ENCODE measurements at regions not wholly inside any gene's neighbourhood (a gene's known extent, or its start where the extent isn't known, plus 50 kb on each side); places are given as distances from the start of the nearest gene placed in this dataset.
"Not testable (repeated sequence)": the region's sequence is repeated elsewhere in the genome, so short reads cannot be mapped to it uniquely, and the experiment has no call there.

DNA sequence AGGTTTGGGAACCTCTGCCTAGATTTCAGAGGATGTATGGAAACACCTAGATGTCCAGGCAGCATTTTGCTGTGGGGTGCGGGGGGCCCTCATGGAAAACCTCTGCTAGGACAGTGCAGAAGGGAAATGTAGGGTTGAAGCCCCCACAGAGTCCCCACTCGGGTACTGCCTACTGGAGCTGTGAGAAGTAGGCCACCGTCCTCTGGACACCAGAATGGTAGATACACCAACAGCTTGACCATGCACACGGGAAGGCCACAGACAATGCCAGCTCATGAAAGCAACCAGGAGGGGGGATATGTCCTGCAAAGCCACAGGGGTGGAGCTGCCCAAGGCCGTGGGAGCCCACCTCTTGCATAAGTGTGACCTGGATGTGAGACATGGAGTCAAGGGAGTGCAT lies 1336.5 kb downstream of the SPATA31A7 start:
- ATAC-seq (replicated peaks); H3K36me3 Mint-ChIP-seq (ENCODE audit: low read depth); H3K27ac Mint-ChIP-seq; H3K27me3 Mint-ChIP-seq; H3K4me1 Mint-ChIP-seq; H3K9me3 Mint-ChIP-seq; H3K4me3 Mint-ChIP-seq: not testable (repeated sequence)

DNA sequence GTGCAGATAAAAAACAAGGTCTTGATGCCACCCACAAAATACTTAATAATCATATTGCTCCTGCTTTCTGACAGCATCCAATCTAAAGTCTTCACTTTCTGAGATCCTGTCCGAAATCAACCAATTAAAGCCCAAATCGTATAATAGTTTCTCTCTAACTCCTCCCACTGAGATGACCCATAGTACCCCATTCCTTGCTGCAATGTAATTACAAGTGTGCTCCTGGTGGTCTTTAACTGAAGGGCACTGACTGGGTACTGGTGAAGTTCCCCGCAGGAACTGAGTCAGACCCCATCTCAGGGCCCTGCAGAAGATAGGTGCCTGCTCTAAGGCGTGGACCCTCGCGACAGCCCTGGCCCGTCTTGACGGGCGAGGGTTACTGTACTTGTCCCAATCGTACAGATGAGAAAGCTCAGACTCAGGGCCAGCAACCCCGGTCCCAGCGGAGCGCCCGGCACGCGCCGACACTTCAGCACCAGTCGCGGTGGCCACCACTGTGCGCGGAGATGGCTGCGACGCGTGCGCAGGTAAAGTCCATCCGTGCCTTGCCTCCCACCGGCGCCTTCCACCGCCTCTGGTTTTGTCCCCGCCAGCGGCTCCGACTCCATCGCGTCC lies 1342.4 kb downstream of the SPATA31A7 start:
- not testable (repeated sequence) for H3K27me3 Mint-ChIP-seq; H3K36me3 Mint-ChIP-seq (ENCODE audit: low read depth); ATAC-seq (replicated peaks); H3K27ac Mint-ChIP-seq; H3K4me1 Mint-ChIP-seq; H3K9me3 Mint-ChIP-seq
- peak overlapping the region; percentile 78 for H3K4me3 Mint-ChIP-seq

DNA sequence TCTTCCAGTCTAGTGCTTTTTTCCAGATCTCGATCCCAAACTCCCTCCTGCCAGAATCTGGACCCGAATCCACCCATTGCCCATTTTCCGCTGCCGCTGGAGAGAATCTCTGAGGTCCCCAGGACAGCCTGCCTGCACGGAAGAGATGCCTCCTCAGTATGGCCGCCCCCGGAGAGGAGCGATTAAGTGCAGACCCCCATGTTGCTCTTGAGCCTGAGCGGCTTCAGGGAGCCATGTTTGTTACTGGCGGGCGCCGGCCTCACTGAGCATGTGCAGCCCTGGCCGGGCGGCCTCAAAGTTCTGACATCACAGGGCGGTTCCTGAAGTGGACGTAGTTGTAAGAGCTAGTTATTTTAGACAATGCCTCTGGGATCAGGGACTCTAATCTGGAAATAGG lies 1342.9 kb downstream of the SPATA31A7 start:
- not testable (repeated sequence) for H3K36me3 Mint-ChIP-seq (ENCODE audit: low read depth); ATAC-seq (replicated peaks); H3K27ac Mint-ChIP-seq; H3K27me3 Mint-ChIP-seq; H3K9me3 Mint-ChIP-seq; H3K4me1 Mint-ChIP-seq
- H3K4me3 Mint-ChIP-seq, result peak overlapping the region; percentile 78

DNA sequence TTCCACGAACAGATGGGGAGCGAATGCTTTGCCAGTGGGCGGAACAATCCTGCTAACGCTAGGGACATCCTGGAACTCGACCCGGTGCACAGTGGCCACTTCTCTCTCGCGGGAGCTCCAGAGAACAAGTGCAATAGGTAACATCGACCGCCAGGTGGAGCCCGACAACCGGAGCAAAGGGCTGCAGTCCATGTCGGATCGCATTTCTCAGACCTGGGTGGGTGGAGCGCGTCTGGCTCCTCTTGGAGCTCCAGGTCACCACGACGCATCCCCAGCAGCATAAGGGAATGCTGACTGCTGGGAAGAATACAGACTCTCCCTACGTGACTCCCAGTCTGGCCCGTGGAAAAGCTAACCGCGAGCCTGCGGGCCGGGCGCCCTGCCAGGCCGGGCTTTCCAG lies 1360.7 kb downstream of the SPATA31A7 start:
- H3K4me3 Mint-ChIP-seq; H3K27me3 Mint-ChIP-seq; H3K27ac Mint-ChIP-seq; H3K36me3 Mint-ChIP-seq (ENCODE audit: low read depth); H3K4me1 Mint-ChIP-seq; H3K9me3 Mint-ChIP-seq: not testable (repeated sequence)
- ATAC-seq (replicated peaks), result peak; percentile 39

DNA sequence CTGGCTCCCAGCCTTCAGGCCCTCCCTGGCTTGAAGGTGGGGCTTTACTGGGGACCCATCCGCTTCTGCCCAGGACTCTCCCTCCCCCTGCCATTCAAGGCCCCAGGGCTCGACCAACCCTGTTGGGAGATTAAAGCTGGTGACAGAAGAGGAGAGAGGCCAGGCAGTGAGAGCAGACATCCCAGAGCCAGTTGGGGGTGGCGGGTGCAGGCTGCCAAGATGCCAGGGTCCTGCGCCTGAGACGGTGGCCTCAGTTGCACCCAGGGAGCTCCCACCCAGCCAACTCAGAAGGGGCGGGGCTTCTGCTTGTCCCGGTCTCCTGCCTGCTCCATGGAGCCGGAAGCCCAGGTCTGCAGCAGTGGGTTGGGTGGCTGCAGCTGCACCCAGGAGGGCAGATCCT lies 1370.8 kb downstream of the SPATA31A7 start:
- not testable (repeated sequence) for H3K9me3 Mint-ChIP-seq; ATAC-seq (replicated peaks); H3K4me1 Mint-ChIP-seq; H3K27me3 Mint-ChIP-seq; H3K4me3 Mint-ChIP-seq; H3K36me3 Mint-ChIP-seq (ENCODE audit: low read depth); H3K27ac Mint-ChIP-seq

DNA sequence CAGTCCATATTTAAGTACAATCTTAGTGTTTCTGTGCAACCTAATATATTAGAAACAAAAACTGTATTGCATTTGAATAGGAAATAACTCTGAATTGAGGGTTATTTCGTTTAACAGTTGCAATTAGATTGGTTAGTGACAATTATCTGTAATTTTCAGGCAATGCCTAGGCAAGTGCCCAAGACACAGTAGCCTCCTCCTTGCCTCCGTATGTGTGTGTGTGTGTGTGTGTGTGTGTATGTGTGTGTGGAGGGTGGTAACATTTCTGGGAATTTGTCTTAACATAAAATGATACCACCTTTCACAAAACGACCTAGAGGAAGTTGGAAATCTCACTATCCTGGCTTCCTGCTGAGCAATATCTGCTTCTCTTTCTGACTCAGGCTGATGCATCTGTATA lies 1375.3 kb downstream of the SPATA31A7 start:
- not testable (repeated sequence) for ATAC-seq (replicated peaks); H3K9me3 Mint-ChIP-seq; H3K36me3 Mint-ChIP-seq (ENCODE audit: low read depth); H3K4me1 Mint-ChIP-seq; H3K27ac Mint-ChIP-seq; H3K27me3 Mint-ChIP-seq; H3K4me3 Mint-ChIP-seq

DNA sequence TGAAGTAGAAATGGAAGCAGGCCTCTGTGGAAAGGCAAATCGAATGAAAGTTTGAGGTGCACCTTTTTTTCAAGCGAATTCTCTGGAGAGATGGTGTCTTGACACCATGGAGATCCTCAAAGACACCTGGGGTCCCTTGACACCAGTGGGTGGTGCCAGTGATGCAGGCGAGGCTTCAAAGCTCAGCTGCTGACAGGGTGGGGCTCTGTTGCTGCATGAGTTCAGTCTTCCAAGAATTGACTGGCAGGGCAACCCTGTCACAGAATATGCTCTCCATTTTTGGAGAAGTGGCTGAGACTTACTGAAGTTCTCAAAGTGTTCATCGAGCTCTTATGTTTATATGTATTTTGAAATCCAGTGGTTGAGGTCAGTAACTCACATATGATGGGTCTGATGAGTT lies 1376.6 kb downstream of the SPATA31A7 start:
- not testable (repeated sequence) for H3K4me3 Mint-ChIP-seq; H3K4me1 Mint-ChIP-seq; H3K27me3 Mint-ChIP-seq; H3K9me3 Mint-ChIP-seq; ATAC-seq (replicated peaks); H3K27ac Mint-ChIP-seq; H3K36me3 Mint-ChIP-seq (ENCODE audit: low read depth)

DNA sequence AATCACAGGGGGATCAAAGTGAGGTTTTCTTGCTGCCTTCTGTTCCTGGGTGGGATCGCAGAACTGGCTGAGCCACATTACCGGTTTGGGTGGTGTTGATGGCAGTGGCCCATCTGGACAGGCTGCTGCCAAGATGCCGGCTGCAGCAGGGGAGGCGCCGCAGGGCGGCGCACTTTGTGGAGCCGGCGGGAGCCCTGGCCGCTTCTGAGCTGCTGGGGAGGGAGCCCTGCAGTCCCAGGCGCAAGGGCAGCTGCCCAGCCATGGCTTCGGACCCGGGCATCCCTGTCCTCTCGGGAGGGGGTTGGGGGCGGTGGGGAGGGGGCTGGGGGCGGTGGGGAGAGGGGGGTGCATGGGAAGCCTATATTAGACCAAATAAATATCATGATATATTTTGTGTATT lies 1407.3 kb downstream of the SPATA31A7 start:
- not testable (repeated sequence) for ATAC-seq (replicated peaks); H3K27me3 Mint-ChIP-seq; H3K36me3 Mint-ChIP-seq (ENCODE audit: low read depth); H3K27ac Mint-ChIP-seq; H3K9me3 Mint-ChIP-seq; H3K4me1 Mint-ChIP-seq; H3K4me3 Mint-ChIP-seq
